Ovary (tissue), 3 donors: ENCODE measurements at regions not wholly inside any gene's neighbourhood (a gene's known extent, or its start where the extent isn't known, plus 50 kb on each side); places are given as distances from the start of the nearest gene placed in this dataset.

Source experiments
- EP300 ChIP-seq: sonication (generic); formaldehyde crosslinking; IDR thresholded peaks from one replicate; pipeline ENCODE4 v1.6.1; 2017; ENCODE audit warnings: antibody characterized with exemption
- POLR2A ChIP-seq: fragments of 450-650 bp; IDR thresholded peaks from one replicate; pipeline ENCODE4 v1.6.1; 2017; ENCODE audit warnings: antibody characterized with exemption, mild to moderate bottlenecking, moderate library complexity
- TF ChIP-seq, protein P1 (sequence below), 3 donors: fragments of 450-650 bp in 2 of 3; fragments of 200-600 bp in 1 of 3; IDR thresholded peaks; one replicate each; pipeline versions ENCODE4 v1.5.1 to v1.8.0; 2016 to 2022; ENCODE audit warnings: antibody characterized with exemption in 3 of 3, mild to moderate bottlenecking in 1 of 3
- donor health status: DM: no; HTN: no; CAD: no.

DNA sequence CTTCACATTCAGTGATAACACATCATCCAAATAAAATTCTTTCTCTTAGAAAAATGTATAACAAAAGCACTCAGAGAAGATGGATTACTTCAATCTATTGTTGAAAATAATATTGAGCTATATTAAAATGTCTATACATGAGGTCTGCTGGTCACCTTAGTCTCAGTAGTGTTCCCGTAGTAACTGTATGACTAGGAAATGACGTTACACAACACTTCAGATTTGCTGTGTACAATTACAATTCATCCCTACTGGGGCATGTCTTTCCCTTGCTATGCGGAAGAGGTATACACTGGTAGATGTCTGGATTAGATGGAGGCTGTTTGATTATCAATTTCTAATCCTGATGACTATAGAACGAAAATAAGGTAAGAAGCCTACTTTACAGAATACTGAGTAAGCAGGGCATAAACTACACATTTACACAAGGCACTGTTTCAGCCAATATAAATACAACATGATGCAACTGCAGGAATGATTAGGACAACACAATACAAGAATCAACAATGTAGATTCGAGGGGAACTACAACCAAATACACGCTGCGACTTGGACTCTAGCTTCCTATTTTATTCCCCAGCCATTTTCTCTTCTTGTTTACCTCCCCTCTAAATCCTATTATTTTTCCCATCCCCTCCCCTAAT, 982.5 kb upstream of the CDH8 start:
- TF ChIP-seq POLR2A (no peak), EP300 (no peak)
- TF ChIP-seq, protein P1, sequence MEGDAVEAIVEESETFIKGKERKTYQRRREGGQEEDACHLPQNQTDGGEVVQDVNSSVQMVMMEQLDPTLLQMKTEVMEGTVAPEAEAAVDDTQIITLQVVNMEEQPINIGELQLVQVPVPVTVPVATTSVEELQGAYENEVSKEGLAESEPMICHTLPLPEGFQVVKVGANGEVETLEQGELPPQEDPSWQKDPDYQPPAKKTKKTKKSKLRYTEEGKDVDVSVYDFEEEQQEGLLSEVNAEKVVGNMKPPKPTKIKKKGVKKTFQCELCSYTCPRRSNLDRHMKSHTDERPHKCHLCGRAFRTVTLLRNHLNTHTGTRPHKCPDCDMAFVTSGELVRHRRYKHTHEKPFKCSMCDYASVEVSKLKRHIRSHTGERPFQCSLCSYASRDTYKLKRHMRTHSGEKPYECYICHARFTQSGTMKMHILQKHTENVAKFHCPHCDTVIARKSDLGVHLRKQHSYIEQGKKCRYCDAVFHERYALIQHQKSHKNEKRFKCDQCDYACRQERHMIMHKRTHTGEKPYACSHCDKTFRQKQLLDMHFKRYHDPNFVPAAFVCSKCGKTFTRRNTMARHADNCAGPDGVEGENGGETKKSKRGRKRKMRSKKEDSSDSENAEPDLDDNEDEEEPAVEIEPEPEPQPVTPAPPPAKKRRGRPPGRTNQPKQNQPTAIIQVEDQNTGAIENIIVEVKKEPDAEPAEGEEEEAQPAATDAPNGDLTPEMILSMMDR (IDR thresholded peaks at IDR 0.05), result no peak
